ENCODE measurements at regions not wholly inside any gene's neighbourhood (a gene's known extent, or its start where the extent isn't known, plus 50 kb on each side); places are given as distances from the start of the nearest gene placed in this dataset.

DNA sequence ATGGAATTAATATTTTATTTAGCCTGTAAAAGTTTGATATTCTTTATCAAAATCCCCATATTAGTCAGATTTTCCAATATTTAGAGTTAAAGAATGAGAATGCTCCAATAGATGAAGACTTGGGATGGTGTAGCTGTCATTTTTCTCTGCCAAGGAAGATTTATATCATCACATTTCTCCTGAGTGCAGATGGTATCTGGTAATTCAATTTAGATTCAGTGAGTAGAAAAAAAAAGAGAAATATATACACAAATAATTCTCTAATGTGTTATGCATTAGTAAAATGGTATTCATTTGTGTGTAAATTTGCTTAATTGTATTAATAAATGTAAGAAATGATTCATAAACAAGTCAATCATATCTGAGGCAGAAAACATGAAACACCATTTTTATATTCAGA lies 1508.7 kb upstream of the PCDH20 start:
- peaks cover 7% of the 10 kb centered on the region for H3K4me1 ChIP-seq
- H3K9me3 ChIP-seq: peaks cover 3% of the 10 kb centered on the region
- H3K27me3 ChIP-seq: no peaks in the 10 kb centered on the region
- TF ChIP-seq EP300 (IDR thresholded peaks at IDR 0.05) (no peak), POLR2AphosphoS5 (IDR thresholded peaks at IDR 0.05) (no peak), POLR2A (IDR thresholded peaks at IDR 0.05) (no peak)
- TF ChIP-seq, protein P1, sequence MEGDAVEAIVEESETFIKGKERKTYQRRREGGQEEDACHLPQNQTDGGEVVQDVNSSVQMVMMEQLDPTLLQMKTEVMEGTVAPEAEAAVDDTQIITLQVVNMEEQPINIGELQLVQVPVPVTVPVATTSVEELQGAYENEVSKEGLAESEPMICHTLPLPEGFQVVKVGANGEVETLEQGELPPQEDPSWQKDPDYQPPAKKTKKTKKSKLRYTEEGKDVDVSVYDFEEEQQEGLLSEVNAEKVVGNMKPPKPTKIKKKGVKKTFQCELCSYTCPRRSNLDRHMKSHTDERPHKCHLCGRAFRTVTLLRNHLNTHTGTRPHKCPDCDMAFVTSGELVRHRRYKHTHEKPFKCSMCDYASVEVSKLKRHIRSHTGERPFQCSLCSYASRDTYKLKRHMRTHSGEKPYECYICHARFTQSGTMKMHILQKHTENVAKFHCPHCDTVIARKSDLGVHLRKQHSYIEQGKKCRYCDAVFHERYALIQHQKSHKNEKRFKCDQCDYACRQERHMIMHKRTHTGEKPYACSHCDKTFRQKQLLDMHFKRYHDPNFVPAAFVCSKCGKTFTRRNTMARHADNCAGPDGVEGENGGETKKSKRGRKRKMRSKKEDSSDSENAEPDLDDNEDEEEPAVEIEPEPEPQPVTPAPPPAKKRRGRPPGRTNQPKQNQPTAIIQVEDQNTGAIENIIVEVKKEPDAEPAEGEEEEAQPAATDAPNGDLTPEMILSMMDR (IDR thresholded peaks at IDR 0.05): no peak
- no peak overlapping the region for H3K27ac ChIP-seq
- no peak overlapping the region for H3K4me3 ChIP-seq
- no peak for DNase-seq (ENCODE audit: low spot score in 2 of 2)
- H3K36me3 ChIP-seq: no peaks in the 10 kb centered on the region

DNA sequence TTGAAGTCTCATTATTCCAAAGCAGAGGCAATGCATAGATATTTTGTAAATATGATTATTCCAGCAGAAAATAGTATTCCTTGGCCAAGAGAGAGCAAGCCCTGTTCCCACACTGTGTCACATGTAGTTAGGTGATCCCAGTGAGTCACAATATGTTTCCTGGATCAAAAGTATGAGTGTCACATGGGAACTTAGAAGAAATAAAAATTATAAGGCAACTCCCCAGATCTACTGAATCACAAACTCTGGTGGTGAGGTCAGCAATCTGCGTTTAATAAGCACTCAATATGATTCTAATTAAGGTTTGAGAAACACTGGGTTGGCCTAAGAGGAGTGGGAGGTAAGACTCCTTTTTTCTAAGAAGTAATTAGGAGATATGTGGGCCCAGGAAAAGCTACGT lies 1504.5 kb upstream of the PCDH20 start:
- WGBS: 56% methylated on average over 2 of the region's 2 CpGs
- Histone ChIP-seq H3K4me3 (no peak overlapping the region), H3K36me3 (no peaks in the 10 kb centered on the region), H3K9me3 (no peaks in the 10 kb centered on the region), H3K27ac (peak overlapping the region; percentile 17), H3K27me3 (no peaks in the 10 kb centered on the region), H3K4me1 (peaks cover 7% of the 10 kb centered on the region)
- no peak for DNase-seq (ENCODE audit: low spot score in 2 of 2)
- TF ChIP-seq, protein P1 (IDR thresholded peaks at IDR 0.05): no peak
- TF ChIP-seq POLR2A (IDR thresholded peaks at IDR 0.05): no peak
- TF ChIP-seq POLR2AphosphoS5 (IDR thresholded peaks at IDR 0.05): no peak
- TF ChIP-seq EP300 (IDR thresholded peaks at IDR 0.05): no peak

DNA sequence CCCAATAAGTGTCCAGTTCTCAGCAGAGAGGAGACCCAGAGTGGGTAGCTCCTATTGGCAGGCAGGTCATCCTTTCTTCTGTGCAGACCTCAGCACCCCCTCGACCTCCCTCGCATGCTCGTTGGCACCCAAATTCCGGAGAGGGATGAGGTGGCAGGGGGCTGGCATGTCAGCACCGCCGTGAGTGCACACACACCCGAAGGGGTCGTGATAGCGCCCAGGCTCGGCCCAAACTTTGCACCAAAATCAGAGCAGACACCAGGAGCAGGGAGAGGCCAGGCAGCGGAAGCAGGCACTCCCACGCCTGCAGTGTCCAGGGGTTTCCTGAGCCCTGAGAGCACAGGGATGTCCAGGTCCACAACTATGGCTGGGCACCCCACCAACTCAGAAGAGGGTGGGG lies 1503.8 kb upstream of the PCDH20 start:
- WGBS: 89% methylated on average over 10 of the region's 12 CpGs
- Histone ChIP-seq H3K9me3 (no peaks in the 10 kb centered on the region), H3K27ac (peak overlapping the region; percentile 17), H3K4me1 (peaks cover 7% of the 10 kb centered on the region), H3K27me3 (no peaks in the 10 kb centered on the region), H3K36me3 (no peaks in the 10 kb centered on the region), H3K4me3 (no peak overlapping the region)
- TF ChIP-seq POLR2AphosphoS5 (IDR thresholded peaks at IDR 0.05): no peak
- TF ChIP-seq POLR2A (IDR thresholded peaks at IDR 0.05): no peak
- no peak for TF ChIP-seq EP300 (IDR thresholded peaks at IDR 0.05)
- TF ChIP-seq, protein P1 (IDR thresholded peaks at IDR 0.05): no peak
- peak in 1 of 2 donors; percentile 42 for DNase-seq (ENCODE audit: low spot score in 2 of 2)

DNA sequence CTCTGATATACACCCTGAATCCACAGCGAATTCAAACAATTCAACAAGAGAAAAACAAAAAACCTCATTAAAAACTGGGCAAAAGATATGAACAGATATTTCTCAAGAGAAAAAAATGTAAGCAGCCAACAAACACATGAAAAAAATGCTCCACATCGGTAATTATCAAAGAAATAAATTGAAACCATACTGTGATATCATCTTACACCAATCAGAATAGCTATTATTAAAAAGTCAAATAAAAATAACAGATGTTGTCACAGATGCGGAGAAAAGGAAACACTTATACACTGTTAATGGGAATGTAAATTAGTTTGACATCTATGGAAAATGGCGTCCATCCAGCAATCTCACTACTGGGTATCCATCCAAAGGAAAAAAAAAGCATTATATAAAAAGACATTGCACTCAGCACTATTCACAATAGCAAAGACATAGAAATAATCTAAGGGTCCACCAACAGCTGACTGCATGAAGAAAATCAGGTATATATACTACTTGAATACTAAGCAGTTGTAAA lies 1495.0 kb upstream of the PCDH20 start:
- DNase-seq (ENCODE audit: low spot score in 2 of 2): no peak
- no peaks in the 10 kb centered on the region for H3K27me3 ChIP-seq
- TF ChIP-seq EP300 (IDR thresholded peaks at IDR 0.05) (no peak), POLR2A (IDR thresholded peaks at IDR 0.05) (no peak), POLR2AphosphoS5 (IDR thresholded peaks at IDR 0.05) (no peak)
- TF ChIP-seq, protein P1 (IDR thresholded peaks at IDR 0.05): no peak
- no peaks in the 10 kb centered on the region for H3K36me3 ChIP-seq
- no peaks in the 10 kb centered on the region for H3K9me3 ChIP-seq
- no peak overlapping the region for H3K27ac ChIP-seq
- WGBS: 58% methylated on average over 4 of the region's 4 CpGs
- H3K4me3 ChIP-seq: no peak overlapping the region
- H3K4me1 ChIP-seq: no peaks in the 10 kb centered on the region

DNA sequence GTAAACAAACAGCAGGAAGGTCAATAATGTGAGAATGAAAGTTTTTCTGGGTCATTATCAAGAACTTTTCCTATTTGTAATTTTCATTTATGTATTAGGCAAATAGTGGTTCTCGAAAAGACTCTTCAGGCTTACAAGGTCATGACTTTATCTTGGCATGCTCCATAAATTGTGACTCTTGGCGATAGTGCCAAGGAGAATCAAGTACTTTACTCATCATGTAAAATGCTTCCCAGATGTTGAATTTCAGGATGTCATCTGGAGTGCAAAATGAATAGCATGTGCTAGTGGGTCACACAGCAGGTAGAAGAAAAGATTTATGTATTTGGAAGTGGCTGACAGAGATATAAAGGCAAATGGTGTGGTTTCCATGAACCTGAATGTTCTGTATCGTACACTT lies 1492.7 kb upstream of the PCDH20 start:
- no peak for DNase-seq (ENCODE audit: low spot score in 2 of 2)
- TF ChIP-seq EP300 (IDR thresholded peaks at IDR 0.05): no peak
- TF ChIP-seq, protein P1 (IDR thresholded peaks at IDR 0.05): no peak
- TF ChIP-seq POLR2AphosphoS5 (IDR thresholded peaks at IDR 0.05): no peak
- TF ChIP-seq POLR2A (IDR thresholded peaks at IDR 0.05): no peak
- Histone ChIP-seq H3K36me3 (no peaks in the 10 kb centered on the region), H3K4me3 (no peak overlapping the region), H3K27ac (no peak overlapping the region), H3K9me3 (no peaks in the 10 kb centered on the region), H3K4me1 (no peaks in the 10 kb centered on the region), H3K27me3 (no peaks in the 10 kb centered on the region)
- 36% methylated on average over 3 of the region's 3 CpGs for WGBS

Data from suprapubic skin (tissue), 4 donors.